CD14-positive monocyte (primary cell): ENCODE measurements at regions not wholly inside any gene's neighbourhood (a gene's known extent, or its start where the extent isn't known, plus 50 kb on each side); places are given as distances from the start of the nearest gene placed in this dataset.
A peak's percentile ranks its signal among the peaks of the same experiment; 100 is the strongest.

Source experiments
- DNase-seq, 3 donors: peaks; one replicate each; pipeline ENCODE4 v3.0.0-alpha.2; 2011 to 2022
- H2AFZ ChIP-seq: 2 replicates; pipeline ENCODE4 v1.6.0; 2012; ENCODE audit warnings: mild to moderate bottlenecking, low read depth, low read length, inconsistent platforms; ENCODE audit not compliant: insufficient read depth, poor library complexity, severe bottlenecking
- H3K27ac ChIP-seq, 2 donors: 1 replicate in 1 of 2; 2 replicates in 1 of 2; pipeline ENCODE4 v1.5.1; 2012 to 2013; ENCODE audit warnings: low read length in 2 of 2, control low read depth in 1 of 2, inconsistent platforms in 1 of 2, low read depth in 1 of 2, mild to moderate bottlenecking in 1 of 2
- H3K27me3 ChIP-seq, 2 donors: one replicate each; pipeline versions ENCODE4 v1.6.0 to v1.6.1; 2011 to 2013; ENCODE audit warnings: low read length in 2 of 2; ENCODE audit not compliant: control insufficient read depth in 2 of 2, insufficient read depth in 2 of 2
- H3K36me3 ChIP-seq, 2 donors: replicated peaks in 1 of 2; 1 replicate in 1 of 2; 2 replicates in 1 of 2; pipeline versions ENCODE4 v1.5.1 to v1.6.1; 2012 to 2013; ENCODE audit warnings: low read length in 2 of 2, control low read depth in 1 of 2, inconsistent platforms in 1 of 2, mild to moderate bottlenecking in 1 of 2; ENCODE audit not compliant: insufficient read depth in 2 of 2, control insufficient read depth in 1 of 2
- H3K4me1 ChIP-seq, 2 donors: 1 replicate in 1 of 2; 2 replicates in 1 of 2; pipeline versions ENCODE4 v1.5.1 to v1.6.1; 2012 to 2013; ENCODE audit warnings: low read length in 2 of 2, control low read depth in 1 of 2, inconsistent platforms in 1 of 2, mild to moderate bottlenecking in 1 of 2, moderate library complexity in 1 of 2; ENCODE audit not compliant: insufficient read depth in 2 of 2, control insufficient read depth in 1 of 2
- H3K4me2 ChIP-seq: replicated peaks from 2 replicates; pipeline ENCODE3; 2012; ENCODE audit warnings: low read length, moderate library complexity, mild to moderate bottlenecking; ENCODE audit not compliant: poor library complexity, severe bottlenecking; ENCODE audit errors: extremely low read depth
- H3K4me3 ChIP-seq, 3 experiments: fragments of 200-600 bp in 1 of 3; sonication (generic) in 1 of 3; replicated peaks in 1 of 3; 1 replicate in 2 of 3; 2 replicates in 1 of 3; pipeline ENCODE4 v1.5.1; 2011 to 2013; ENCODE audit warnings: low read length in 3 of 3, mild to moderate bottlenecking in 3 of 3, control low read depth in 2 of 3, low read depth in 2 of 3, inconsistent platforms in 1 of 3, moderate library complexity in 1 of 3
- H3K79me2 ChIP-seq: 2 replicates; pipeline ENCODE4 v1.6.0; 2012; ENCODE audit warnings: mild to moderate bottlenecking, control low read depth, inconsistent platforms, low read length, moderate library complexity; ENCODE audit not compliant: insufficient read depth
- H3K9ac ChIP-seq: 2 replicates; pipeline ENCODE4 v1.6.0; 2017; ENCODE audit warnings: low read length, mild to moderate bottlenecking; ENCODE audit not compliant: insufficient read depth, poor library complexity, severe bottlenecking
- H3K9me3 ChIP-seq, 2 donors: replicated peaks in 1 of 2; 1 replicate in 1 of 2; 2 replicates in 1 of 2; pipeline versions ENCODE4 v1.5.1 to v1.6.1; 2012 to 2013; ENCODE audit warnings: low read length in 2 of 2, control low read depth in 1 of 2; ENCODE audit not compliant: control insufficient read depth in 1 of 2, insufficient read depth in 1 of 2
- H4K20me1 ChIP-seq: 2 replicates; pipeline ENCODE4 v1.6.0; 2012; ENCODE audit warnings: mild to moderate bottlenecking, low read length, control low read depth, moderate library complexity; ENCODE audit not compliant: insufficient read depth
- H3K27ac Mint-ChIP-seq, 7 donors: one replicate each; pipeline ENCODE4 v1.8.0; 2020; ENCODE audit warnings: mild to moderate bottlenecking in 7 of 7, mixed read lengths in 7 of 7, moderate library complexity in 6 of 7, inconsistent platforms in 2 of 7
- H3K27me3 Mint-ChIP-seq, 3 donors: one replicate each; pipeline ENCODE4 v1.8.0; 2021 to 2022; ENCODE audit warnings: low read depth in 3 of 3, mild to moderate bottlenecking in 3 of 3, mixed read lengths in 3 of 3, moderate library complexity in 3 of 3, inconsistent platforms in 1 of 3
- H3K36me3 Mint-ChIP-seq, 2 donors: one replicate each; pipeline ENCODE4 v1.8.0; 2020; ENCODE audit warnings: mixed read lengths in 2 of 2, inconsistent platforms in 1 of 2, mild to moderate bottlenecking in 1 of 2
- H3K4me1 Mint-ChIP-seq: one replicate; pipeline ENCODE4 v1.8.0; 2020; ENCODE audit warnings: mild to moderate bottlenecking, mixed read lengths
- H3K4me3 Mint-ChIP-seq, 2 donors: one replicate each; pipeline ENCODE4 v1.8.0; 2020; ENCODE audit warnings: mild to moderate bottlenecking in 2 of 2, mixed read lengths in 2 of 2, moderate library complexity in 1 of 2
- H3K9me3 Mint-ChIP-seq, 7 donors: one replicate each; pipeline ENCODE4 v1.8.0; 2020 to 2022; ENCODE audit warnings: mixed read lengths in 7 of 7, mild to moderate bottlenecking in 6 of 7, moderate library complexity in 6 of 7, inconsistent platforms in 2 of 7
- WGBS: methylation state at CpG from one replicate; pipeline ENCODE4 v1.1.5; 2013; ENCODE audit warnings: missing lambda C conversion rate; ENCODE audit not compliant: insufficient coverage; 5-methylcytosine and 5-hydroxymethylcytosine counted together
- intact Hi-C, 2 donors: fragments of 100-400 bp; cut with micrococcal nuclease; formaldehyde crosslinking; loops; one replicate each; pipeline versions ENCODE4 v1.15.0 to v1.15.1; 2023
- TF ChIP-seq, protein P1 (sequence below): fragments of 200-600 bp; IDR thresholded peaks from one replicate; pipeline ENCODE4 v1.8.0; 2022; ENCODE audit warnings: antibody characterized with exemption, mild to moderate bottlenecking

DNA sequence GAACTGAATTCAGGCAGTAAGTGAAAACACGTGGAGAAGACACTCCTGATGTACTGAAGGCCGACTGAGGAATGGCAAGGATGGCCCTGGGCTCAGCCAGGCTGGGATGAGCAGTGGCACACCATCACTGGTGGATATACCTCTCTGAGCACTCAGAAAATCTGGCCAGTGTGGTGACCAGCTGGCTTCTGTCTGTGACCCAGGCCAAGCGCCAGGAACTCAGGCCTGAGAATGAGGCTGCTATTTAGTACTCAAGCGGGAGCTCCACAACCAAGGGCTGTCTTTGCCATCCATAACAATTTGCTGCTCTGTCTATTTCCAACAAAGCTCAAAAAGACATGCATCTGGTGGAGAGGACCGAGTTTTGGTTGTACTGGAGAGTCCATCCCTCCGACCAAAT is 586.3 kb downstream of the BCL11B start:
- peaks cover 0 to 2% (median 0%) of the 10 kb centered on the region in 3 donors for H3K27me3 Mint-ChIP-seq
- peaks cover 4 to 16% (median 16%) of the 10 kb centered on the region in 7 donors for H3K9me3 Mint-ChIP-seq
- intact Hi-C loops: no loop called here
- Histone ChIP-seq H4K20me1 (no peaks in the 10 kb centered on the region), H3K79me2 (no peaks in the 10 kb centered on the region), H3K4me3 (no peak overlapping the region), H3K9me3 (peaks cover 11 to 19% of the 10 kb centered on the region in 2 donors), H3K4me1 (no peaks in the 10 kb centered on the region), H3K9ac (no peak overlapping the region), H3K36me3 (no peaks in the 10 kb centered on the region), H2AFZ (no peak overlapping the region), H3K4me2 (no peak overlapping the region), H3K27ac (no peak overlapping the region), H3K27me3 (no peaks in the 10 kb centered on the region)
- H3K4me3 Mint-ChIP-seq: no peak overlapping the region
- no peak for DNase-seq
- TF ChIP-seq, protein P1, sequence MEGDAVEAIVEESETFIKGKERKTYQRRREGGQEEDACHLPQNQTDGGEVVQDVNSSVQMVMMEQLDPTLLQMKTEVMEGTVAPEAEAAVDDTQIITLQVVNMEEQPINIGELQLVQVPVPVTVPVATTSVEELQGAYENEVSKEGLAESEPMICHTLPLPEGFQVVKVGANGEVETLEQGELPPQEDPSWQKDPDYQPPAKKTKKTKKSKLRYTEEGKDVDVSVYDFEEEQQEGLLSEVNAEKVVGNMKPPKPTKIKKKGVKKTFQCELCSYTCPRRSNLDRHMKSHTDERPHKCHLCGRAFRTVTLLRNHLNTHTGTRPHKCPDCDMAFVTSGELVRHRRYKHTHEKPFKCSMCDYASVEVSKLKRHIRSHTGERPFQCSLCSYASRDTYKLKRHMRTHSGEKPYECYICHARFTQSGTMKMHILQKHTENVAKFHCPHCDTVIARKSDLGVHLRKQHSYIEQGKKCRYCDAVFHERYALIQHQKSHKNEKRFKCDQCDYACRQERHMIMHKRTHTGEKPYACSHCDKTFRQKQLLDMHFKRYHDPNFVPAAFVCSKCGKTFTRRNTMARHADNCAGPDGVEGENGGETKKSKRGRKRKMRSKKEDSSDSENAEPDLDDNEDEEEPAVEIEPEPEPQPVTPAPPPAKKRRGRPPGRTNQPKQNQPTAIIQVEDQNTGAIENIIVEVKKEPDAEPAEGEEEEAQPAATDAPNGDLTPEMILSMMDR: no peak
- WGBS: 81% methylated on average over 6 of the region's 6 CpGs
- no peaks in the 10 kb centered on the region for H3K36me3 Mint-ChIP-seq
- H3K4me1 Mint-ChIP-seq: no peaks in the 10 kb centered on the region
- no peak overlapping the region for H3K27ac Mint-ChIP-seq

DNA sequence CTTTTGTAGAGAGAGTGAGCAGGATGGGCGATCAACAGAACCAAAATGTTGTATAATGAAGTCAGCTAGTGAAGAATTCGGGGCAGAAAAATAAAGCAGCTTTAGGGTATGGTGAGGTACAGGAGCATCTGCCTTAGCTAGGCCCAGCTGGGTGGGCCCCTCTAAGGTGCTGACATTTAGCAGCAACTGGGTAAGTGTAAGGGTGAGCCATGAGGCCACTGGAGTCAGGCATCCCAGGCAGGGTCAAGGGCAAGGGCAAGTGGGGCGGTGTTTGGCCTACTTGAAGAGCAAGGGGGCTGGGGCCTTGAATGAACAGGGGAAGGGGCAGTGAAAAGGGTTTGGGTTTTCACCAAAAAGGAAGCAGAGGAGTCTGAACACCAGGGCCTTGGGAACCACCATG is 583.6 kb downstream of the BCL11B start:
- Histone ChIP-seq H3K27me3 (no peaks in the 10 kb centered on the region), H2AFZ (no peak overlapping the region), H3K79me2 (no peaks in the 10 kb centered on the region), H3K9ac (no peak overlapping the region), H3K36me3 (no peaks in the 10 kb centered on the region), H3K27ac (no peak overlapping the region), H3K4me2 (no peak overlapping the region), H3K4me1 (no peaks in the 10 kb centered on the region), H3K4me3 (no peak overlapping the region), H4K20me1 (no peaks in the 10 kb centered on the region), H3K9me3 (peaks cover 11 to 14% of the 10 kb centered on the region in 2 donors)
- H3K9me3 Mint-ChIP-seq: peaks cover 4 to 16% (median 14%) of the 10 kb centered on the region in 7 donors
- H3K27me3 Mint-ChIP-seq: peaks cover 0 to 2% (median 0%) of the 10 kb centered on the region in 3 donors
- no peak for DNase-seq
- H3K4me1 Mint-ChIP-seq: no peaks in the 10 kb centered on the region
- H3K36me3 Mint-ChIP-seq: no peaks in the 10 kb centered on the region
- peak overlapping the region in 1 of 7 donors; percentile 53 for H3K27ac Mint-ChIP-seq
- H3K4me3 Mint-ChIP-seq: no peak overlapping the region
- intact Hi-C loops: no loop called here
- TF ChIP-seq, protein P1: no peak
- 91% methylated on average over 3 of the region's 3 CpGs for WGBS
